Hematopoietic multipotent progenitor cell (in vitro differentiated cells): ENCODE measurements at regions not wholly inside any gene's neighbourhood (a gene's known extent, or its start where the extent isn't known, plus 50 kb on each side); places are given as distances from the start of the nearest gene placed in this dataset.
A peak's percentile ranks its signal among the peaks of the same experiment; 100 is the strongest.
"Not testable (repeated sequence)": the region's sequence is repeated elsewhere in the genome, so short reads cannot be mapped to it uniquely, and the experiment has no call there.

Source experiments
- DNase-seq, 3 donors: peaks; one replicate each; pipeline ENCODE4 v3.0.0-alpha.2; 2011 to 2015; ENCODE audit warnings: low read depth in 2 of 3, low spot score in 2 of 3

GRCh38 chrX:44785652-44786051 is 58.2 kb upstream of the DUSP21 start:
- no peak for DNase-seq

- no peak for DNase-seq
Measured at GRCh38 chrX:44784241-44784640, 59.6 kb upstream of the DUSP21 start.

- no peak for DNase-seq
Measured at GRCh38 chrX:44778254-44778653, 65.6 kb upstream of the DUSP21 start.

- no peak for DNase-seq
Measured at GRCh38 chrX:44775726-44776125, 68.1 kb upstream of the DUSP21 start.

GRCh38 chrX:44774066-44774465 is 69.8 kb upstream of the DUSP21 start:
- not testable (repeated sequence) for DNase-seq

GRCh38 chrX:44770121-44770520 is 73.7 kb upstream of the DUSP21 start:
- DNase-seq: no peak

GRCh38 chrX:44767308-44767707 is 76.5 kb upstream of the DUSP21 start:
- DNase-seq: no peak

- DNase-seq: no peak
Measured at GRCh38 chrX:44765556-44765955, 78.3 kb upstream of the DUSP21 start.

GRCh38 chrX:44747969-44748368 is 95.9 kb upstream of the DUSP21 start:
- DNase-seq: peak in 1 of 3 donors; percentile 5

GRCh38 chrX:44747317-44747716 is 96.5 kb upstream of the DUSP21 start:
- DNase-seq: peak in 1 of 3 donors; percentile 35

GRCh38 chrX:44744799-44745198 is 99.0 kb upstream of the DUSP21 start:
- DNase-seq: no peak

- DNase-seq: no peak
Measured at GRCh38 chrX:44742480-44743155, 101.2 kb upstream of the DUSP21 start.

GRCh38 chrX:44741859-44742258 is 102.0 kb upstream of the DUSP21 start:
- DNase-seq: not testable (repeated sequence)

GRCh38 chrX:44741458-44741857 is 102.4 kb upstream of the DUSP21 start:
- DNase-seq: not testable (repeated sequence)

- DNase-seq: no peak
Measured at GRCh38 chrX:44735498-44735897, 108.3 kb upstream of the DUSP21 start.

GRCh38 chrX:44733931-44734330 is 109.9 kb upstream of the DUSP21 start:
- no peak for DNase-seq

- DNase-seq: no peak
Measured at GRCh38 chrX:44731160-44731559, 112.7 kb upstream of the DUSP21 start.

GRCh38 chrX:44723426-44723825 is 120.4 kb upstream of the DUSP21 start:
- DNase-seq: no peak

GRCh38 chrX:44708470-44708869 is 135.4 kb upstream of the DUSP21 start:
- DNase-seq: peak in 2 of 3 donors; percentile 37 to 64

GRCh38 chrX:44705817-44706551 is 137.8 kb upstream of the DUSP21 start:
- no peak for DNase-seq

GRCh38 chrX:44698357-44698756 is 145.5 kb upstream of the DUSP21 start:
- DNase-seq: no peak

- DNase-seq: no peak
Measured at GRCh38 chrX:44693255-44693654, 150.6 kb upstream of the DUSP21 start.
